Right kidney (tissue), 1 donor: ENCODE measurements at regions not wholly inside any gene's neighbourhood (a gene's known extent, or its start where the extent isn't known, plus 50 kb on each side); places are given as distances from the start of the nearest gene placed in this dataset.

Experiments used
- DNase-seq: peaks from one replicate; pipeline ENCODE4 v3.0.0-alpha.2; 2016

DNA sequence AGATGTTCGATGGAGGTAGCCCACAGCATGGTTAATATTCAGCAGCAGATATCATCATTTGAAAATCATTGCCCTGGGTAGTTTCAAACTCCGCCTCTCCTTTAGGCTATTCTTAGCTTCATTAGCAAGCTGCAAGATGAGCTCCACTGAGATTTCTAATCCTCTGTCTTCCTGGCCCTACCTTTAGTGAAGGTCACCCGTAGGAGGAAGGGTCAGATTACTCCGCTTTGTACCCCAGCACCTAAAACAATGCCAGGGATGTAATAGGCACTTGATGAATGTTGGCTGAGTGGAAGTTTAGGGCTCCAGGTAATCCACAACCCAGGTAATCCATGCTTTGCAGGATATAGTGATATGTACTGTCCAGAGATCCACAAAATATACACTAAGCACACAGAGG is 260.1 kb upstream of the MTNR1B start:
- no peak for DNase-seq

DNA sequence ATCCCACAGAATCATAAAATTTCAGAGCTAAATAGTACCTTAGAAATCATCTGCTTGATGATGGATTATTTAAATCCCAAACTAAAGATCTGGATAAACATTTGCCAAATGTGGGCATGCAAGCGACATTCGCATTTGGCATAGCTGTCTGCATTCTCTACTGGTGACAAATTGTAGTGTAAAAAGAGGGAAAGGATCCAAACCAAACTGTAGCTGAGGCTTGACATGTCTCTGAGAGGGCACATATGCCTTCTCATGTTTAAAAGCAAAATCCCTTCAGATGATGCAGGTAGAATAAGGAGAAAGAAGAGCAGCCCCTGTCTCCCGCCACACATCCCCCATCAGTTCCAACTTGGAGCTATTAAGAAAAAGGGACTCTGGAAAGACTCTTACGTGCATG is 257.5 kb upstream of the MTNR1B start:
- DNase-seq: no peak

DNA sequence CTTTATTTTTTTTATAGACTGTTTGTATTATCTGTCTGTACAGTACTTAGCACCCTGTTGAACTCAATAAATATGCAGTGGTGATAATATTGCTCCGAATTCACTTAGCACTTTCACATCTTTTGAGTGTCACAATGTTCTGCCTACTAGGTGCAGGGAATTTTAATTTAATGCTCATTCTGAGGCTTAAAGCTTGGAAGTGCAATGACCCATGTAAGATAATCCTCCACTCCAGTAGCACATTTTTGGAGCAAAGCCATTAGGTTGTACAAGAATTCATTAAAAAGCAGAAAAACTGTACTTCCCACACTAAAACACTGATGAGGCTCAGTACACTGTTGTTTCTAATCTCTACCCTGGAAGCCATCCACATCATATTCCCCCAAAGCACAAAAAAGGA is 255.3 kb upstream of the MTNR1B start:
- DNase-seq: no peak

DNA sequence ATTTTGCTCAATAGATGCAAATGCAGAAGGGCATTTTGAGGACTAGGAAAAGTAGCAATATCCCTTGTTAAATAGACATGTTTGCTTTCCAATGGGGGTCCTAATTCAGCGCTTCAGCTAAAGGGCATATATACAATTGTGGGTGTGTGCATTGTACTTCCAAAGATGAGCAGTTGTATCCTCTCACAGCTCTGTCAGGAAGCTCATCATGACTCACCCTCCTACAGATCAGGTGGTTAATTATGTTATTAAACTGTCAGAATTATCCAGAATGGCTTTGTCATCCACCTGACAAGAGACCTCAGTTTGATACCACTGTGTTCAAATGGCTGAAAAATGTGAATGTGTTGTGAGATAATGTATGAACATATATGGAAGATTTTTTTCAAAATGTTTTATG is 252.2 kb upstream of the MTNR1B start:
- no peak for DNase-seq

DNA sequence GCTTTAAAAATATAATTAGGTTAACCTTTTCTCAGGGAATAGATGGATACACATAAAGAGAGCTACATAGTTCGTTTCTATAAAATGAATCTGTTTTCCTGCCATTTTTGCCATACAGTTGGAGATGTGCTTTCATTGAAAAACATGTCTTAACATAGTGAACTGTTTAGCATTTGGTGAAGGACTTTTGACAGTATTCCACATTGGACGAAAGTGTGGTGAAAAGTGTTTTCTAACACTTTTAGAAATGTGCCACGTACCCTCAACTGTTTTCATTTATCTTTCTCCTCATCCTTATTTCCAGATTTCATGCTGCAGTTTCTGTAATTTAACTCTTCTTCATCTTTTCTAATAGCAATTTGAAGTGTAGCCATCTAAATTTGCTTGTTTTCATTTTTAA is 249.1 kb upstream of the MTNR1B start:
- no peak for DNase-seq

DNA sequence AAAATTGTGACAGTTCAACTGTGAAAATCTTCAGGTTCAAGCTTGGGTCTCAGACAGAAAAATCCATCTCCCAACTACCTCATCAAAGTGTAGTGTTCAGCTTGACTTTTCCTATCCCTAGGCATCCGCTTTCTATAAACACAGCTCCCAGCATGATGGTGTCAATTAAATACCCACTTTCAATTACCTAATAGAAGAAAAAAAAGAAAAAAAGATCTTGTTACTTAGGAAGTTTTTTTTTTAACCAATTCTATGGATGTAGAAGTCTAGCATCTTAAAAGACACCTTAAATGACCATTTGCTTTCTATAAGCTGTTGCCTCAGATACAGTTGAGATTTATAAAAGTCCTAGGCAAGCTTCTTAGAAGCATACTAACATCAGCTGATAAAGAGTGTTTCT is 244.1 kb upstream of the MTNR1B start:
- DNase-seq: no peak

DNA sequence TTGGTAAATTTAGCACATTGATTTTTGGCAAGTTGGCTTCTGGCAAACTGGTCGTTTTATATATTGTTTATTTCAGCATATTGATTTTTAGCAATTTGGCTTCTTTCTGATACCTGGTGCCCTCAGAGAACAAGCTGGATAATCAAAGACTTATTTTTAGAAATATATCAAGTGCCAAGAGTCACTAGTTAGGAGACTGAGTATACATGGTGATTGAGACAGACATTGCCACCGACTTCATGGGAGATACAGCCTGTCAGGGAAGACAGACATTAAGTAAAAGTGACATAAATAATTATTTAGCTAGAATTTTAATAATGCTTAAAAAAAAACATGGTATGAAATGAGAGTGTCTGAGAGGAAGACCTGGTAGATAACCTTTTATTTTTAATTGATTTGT is 242.3 kb upstream of the MTNR1B start:
- no peak for DNase-seq

DNA sequence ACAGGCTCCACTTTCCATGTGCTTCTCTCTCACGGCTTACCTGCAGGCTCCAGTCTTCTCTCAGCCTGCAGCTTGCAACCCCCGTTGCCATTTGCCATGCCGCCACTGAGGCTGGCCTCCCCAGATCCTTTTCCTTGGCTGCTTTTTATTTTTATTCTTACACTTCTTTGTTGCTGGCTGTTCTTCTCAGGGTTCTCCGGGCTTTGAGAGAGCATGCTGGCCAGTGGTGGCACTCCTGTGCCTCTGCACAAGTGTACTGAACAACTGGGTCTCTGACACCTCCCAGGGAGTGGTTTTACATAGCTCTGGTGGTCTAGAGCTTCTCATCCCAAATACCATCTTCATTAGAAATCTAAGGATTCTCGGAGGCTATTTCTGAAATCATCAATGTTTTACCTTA is 241.7 kb upstream of the MTNR1B start:
- no peak for DNase-seq

DNA sequence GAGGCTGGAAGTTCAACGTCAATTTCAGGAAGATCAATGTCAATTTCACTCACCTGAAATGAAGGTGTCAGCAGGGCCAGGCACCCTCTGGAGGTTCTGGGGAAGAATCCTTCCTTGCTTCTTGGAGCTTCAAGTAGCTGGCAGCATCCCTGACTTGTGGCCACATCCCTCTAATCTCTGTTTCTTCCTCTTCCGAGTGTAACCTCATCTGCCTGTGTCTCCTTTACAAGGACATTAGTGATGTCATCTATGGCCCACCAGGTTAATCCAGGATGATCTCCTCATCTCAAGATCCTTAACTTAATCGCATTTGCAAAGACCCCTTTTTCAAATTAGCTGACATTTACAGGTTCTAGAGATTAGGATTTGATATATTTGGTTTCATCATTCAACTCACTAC is 240.8 kb upstream of the MTNR1B start:
- DNase-seq: no peak

DNA sequence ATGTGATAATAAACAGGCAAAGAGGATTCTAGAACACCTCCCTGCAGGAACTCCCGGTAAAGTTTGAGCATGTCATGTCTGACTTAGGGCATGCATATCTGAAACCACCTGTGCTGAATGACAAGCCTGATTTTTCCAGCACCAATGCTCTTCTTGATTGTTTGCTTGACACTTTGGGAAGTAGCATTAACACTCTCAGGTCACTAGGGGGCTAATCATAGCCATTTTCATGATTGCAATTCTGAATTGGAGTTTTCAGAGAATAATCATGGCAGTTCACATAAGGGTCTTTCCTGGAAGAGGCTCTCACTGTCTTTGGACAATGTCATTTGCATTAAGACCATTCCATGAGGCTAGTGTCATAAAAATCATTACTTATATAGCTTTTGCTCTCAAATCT is 234.4 kb upstream of the MTNR1B start:
- DNase-seq: no peak

DNA sequence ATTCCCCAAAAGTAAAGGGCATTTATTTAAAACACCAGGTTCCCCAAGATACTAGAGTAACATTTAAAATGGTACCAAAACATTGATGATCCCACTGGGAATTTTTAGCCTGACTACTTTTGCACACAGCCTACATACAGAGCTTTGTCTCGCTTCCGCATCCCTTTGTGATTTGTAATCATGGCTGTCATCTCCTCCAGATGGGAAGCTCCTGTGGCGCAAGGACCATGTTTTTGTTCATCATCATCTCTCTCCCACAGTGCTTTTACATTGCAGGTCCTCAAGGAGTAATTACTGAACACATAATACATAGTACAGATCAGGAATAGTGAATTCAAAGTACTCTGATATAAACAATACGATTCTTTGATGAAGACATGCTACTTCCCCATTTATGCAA is 231.2 kb upstream of the MTNR1B start:
- DNase-seq: no peak

DNA sequence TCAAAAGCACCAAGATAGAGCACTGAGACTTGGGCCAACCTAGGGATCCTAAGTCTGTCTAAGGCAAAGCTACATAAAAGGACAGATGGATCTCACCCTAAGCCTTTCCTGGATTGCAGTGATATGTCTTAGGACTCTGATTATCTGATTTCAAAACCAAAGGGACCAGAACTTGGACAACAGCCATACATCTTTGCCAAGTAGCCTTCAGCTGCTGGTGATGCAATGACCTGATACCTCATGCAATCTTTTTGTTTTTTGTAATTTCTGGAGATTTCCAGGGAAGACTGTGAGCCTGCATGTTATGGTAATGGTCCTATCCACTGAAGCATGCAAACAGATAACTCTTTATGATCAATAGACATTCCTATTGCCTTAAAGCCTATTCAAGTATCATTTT is 230.4 kb upstream of the MTNR1B start:
- DNase-seq: no peak

DNA sequence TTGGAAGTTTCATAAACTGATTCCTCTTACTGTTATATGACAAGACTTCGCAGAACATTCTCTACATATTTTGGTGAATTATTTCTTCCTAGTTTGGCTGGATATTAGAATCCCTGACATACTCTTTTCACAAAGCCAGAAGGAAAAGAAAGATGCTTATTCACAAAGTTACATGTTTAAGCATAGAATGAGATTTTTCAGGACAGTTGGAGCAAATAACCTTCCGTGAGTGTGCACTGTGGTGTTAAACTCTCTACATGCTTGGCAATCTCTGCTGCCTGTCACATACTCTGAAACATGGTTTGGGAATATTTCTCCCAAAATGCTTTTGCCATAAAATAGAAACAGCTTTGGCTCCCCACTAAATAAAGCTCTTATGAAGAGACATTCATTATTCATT is 230.0 kb upstream of the MTNR1B start:
- no peak for DNase-seq

DNA sequence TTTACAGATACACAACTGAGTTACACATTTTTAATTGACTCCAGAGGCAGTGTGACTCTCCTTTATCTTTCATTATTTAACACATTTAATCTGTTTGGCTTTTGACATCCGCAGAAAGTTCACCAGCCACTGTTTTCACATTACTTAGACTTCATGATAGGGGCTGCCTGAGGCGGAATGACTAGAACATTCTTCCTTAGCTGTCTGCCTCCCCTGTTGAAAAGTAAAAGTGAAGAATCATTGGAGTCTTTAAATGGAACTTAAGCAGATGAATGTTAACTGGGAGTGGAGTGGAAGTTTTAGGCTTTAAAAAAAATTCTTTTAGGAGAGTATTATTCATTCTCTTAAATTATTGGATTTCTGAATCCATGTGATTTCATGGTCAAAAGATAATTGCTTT is 229.2 kb upstream of the MTNR1B start:
- no peak for DNase-seq

DNA sequence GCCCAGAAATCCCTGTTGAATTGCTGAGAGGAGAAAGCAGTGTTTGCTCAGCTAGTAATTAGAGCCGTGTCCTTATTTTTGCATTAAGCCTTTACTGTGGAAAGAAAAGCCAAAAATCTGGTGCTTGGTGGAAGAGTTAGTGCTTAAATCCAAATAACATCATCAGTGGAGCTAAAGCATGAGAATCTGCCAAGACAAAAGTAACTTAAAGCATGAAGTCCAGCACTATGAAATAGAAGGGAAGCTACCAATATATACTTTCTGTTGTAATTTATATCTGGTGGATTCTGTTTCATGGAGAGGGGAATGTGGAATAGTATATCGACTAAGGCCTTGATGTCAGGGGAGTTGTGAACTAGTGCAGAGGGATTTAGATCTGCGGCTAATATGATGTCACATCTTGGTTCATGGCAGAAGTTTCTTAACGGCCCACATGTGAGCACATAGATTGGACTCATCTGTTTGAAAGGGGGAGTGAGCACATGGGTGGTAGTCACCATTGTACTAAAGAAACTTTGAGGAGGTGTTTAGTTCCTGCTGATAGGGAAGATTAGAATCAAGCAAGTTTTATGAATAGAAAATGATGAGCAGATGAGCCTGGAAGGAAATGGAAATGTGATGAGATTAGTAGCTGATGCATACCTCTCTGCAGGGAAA is 224.4 kb upstream of the MTNR1B start:
- DNase-seq: no peak

DNA sequence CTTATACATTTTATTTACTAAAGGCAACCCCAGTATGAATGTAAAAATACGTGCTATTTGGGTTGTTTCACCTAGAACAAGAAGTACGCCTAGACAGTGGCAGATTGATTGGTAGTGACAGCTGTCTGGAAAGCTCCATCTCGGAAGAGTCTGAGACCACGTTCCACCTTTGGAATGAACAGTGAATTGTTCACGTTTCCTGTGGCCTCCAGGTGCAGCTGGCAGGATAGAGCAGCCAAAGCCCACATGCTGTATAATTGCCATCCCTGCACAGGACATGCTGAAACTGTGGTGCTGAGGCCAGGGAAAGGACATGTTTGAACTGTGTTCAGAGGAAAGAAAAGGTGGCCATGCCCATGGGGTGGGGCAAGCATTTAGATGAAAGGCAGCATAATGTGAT is 218.7 kb upstream of the MTNR1B start:
- no peak for DNase-seq

DNA sequence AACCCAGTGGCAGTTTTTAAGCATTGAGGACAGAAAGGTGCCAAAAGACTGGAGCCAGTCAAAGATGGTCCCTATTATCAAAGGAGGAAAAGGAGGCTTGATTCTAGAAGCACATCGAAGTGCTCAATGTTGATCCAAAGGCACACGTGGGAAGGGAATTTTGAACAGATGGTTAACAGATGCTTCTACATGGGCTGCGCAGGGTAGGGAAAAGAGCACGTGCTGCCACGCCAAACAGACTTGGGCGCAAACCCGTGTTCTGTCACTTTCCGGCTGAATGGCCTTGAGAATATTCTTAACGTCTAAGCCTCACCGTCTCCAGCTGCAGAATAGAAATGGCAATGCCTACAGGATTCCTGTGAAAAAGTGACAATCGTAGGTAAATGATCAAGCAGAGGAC is 217.9 kb upstream of the MTNR1B start:
- no peak for DNase-seq

DNA sequence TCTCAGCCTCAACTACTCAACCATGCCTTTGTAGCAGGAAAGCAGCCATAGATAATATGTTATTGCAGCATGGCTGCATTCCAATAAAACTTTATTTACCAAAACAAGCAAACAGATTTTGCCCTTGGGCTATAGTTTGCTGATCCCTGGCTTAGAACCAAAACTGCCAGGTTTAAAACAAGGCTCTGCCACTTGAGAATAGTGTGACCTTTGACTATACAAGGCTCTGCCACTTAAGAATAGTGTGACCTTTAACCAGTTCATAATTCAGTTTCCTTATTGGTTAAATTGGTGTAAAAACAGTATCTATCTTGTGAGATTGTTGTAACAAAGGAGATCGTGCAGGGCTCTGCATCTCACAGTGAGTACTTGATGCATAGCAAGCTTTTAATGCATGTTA is 217.3 kb upstream of the MTNR1B start:
- DNase-seq: no peak

DNA sequence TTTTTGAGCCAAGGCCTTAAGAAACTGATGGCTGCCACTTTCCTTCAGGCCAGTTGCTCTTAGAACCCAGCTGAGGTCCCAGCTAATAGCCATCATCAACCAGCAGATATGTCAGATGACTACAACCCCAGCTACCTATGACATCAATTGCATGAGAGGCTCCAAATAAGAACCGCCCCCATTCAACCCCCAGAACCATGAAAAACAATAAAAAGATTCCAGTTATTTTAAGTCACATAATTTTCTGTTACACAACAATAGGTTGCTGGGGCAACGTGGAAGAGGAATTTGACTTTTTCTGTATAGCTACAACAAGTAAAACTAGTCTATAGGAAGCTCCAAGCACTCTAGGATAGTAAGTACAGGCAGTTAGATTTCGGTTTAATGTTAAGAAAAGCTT is 216.3 kb upstream of the MTNR1B start:
- DNase-seq: no peak

DNA sequence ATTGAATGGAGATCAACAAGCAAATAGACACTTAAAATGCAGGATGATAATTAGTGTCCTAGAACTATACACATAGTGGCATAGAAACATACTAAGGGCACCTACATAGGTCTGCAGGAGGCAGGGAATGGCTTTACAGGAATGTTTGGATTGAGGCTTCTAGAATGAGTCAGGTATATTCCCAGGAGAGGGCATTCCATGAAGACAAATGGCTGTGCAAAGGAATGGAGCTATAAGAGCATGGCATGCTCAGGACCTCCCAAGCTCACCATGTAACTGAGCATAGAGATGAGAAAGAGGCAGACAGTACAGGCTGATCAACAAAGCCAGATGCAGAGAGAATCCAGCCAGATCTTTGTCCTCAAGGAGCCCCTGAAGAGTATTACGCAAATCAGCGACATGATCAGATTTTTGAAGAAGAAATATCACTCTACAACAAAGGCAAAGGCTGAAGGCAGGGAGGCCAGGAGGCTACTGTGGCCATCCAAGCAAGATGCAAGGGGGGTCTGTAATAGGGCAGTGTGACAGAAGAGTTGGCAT is 211.1 kb upstream of the MTNR1B start:
- no peak for DNase-seq

DNA sequence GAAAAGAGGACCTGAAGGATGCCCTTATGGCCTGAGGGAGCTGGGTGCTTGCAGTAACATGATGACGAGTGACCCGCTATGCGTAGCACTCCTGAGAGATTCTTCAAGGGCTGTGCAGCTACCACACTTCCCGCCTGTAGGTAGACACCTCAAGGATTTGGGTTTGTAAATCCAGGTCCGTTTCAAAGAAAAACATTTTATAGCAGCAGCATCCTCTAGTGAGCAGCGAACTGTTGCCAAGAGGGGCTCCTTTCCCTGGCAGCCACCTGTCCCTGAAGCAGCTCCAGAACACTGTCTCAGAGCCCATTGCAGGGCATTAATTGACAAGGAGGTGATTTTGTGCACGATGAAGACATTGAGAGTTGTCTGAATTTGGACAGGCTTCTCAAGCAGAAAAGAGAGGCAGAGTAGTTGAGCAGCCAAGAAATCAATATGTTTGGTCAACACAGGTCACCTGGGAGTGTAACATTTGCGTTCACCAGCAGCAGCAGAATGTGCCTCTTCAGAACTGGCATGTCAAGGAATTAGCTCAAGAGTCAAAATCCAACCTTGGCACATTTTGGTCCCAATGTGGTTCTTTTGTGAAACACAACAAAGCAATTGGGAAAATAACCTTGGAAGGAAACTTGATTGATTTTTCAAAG is 209.8 kb upstream of the MTNR1B start:
- no peak for DNase-seq

DNA sequence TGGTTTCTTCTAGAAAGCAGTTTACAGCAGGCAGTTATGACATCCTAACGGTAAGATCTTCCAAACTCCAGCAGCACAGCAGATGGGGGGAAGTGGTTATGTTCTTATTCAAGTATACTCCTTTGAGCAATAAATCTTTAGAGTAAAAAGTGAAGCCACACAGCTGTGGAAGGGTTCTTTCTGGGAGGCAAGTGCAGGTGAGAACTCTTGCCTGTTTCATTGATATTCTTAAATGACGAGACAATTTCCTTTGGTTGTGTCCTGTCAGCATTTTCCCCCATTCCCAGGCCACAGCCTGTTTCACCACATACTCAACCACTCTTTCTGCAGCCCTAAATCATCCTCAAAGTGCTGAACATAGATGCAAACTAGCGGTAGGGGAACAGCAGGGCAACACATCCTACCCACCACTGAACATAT is 207.3 kb upstream of the MTNR1B start:
- no peak for DNase-seq

DNA sequence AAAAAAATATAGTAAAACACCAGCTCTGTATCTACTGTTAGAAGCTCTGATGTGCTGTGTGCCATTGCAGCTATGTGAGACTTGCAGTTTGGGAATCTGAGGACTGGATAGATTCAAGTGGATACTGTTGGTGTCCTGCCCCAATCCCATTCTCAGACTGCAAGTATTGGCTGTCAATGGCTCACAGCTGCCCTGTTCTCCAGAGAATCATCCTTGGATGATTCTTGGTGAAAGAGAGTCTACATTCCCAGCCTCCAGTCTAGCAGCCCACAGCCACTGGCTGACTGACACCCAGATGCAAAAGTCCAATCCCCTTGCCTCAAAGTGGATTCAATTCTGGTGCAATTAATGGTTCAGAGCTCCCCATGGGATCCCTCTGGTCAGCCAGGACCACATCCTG is 206.1 kb upstream of the MTNR1B start:
- DNase-seq: no peak

DNA sequence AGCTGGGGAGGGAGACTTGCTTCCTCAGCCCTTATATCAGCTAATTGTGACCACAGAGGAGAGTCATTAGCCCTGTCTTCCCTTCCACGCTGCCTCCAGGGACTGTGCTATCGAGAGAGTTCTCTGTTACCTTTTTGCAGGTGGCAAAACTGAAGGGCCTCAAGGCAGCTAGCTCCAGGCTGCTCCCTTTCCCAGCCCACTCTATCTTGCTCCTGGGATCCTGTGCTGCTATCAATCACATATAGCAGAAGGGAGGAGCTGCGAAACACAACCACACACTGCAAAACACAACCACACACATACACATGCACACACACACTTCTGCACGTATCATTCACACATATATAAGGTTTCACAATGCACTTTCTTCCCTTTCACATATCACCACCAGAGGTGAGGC is 205.3 kb upstream of the MTNR1B start:
- DNase-seq: no peak
